DMS114 treated with DMSO at 0.1 percent for 48 hours (cell line): ENCODE measurements at regions not wholly inside any gene's neighbourhood (a gene's known extent, or its start where the extent isn't known, plus 50 kb on each side); places are given as distances from the start of the nearest gene placed in this dataset.

Experiments
- DNase-seq: peaks from one replicate; lab custom pipeline; 2025; ENCODE audit not compliant: unreplicated experiment; lab: John Stamatoyannopoulos, UW

GRCh38 chr10:107807836-107808235 is 643.3 kb upstream of the SORCS1 start:
- DNase-seq: no peak

GRCh38 chr10:107806026-107806425 is 641.5 kb upstream of the SORCS1 start:
- no peak for DNase-seq

GRCh38 chr10:107803546-107803945 is 639.0 kb upstream of the SORCS1 start:
- no peak for DNase-seq

GRCh38 chr10:107800061-107800460 is 635.6 kb upstream of the SORCS1 start:
- no peak for DNase-seq

- DNase-seq: no peak
These were observed 625.8 kb upstream of the SORCS1 start for GRCh38 chr10:107790271-107790670.

GRCh38 chr10:107771066-107771465 is 606.6 kb upstream of the SORCS1 start:
- no peak for DNase-seq

GRCh38 chr10:107767185-107767584 is 602.7 kb upstream of the SORCS1 start:
- no peak for DNase-seq

- no peak for DNase-seq
These were observed 590.3 kb upstream of the SORCS1 start for GRCh38 chr10:107754814-107755213.

GRCh38 chr10:107749235-107749634 is 584.7 kb upstream of the SORCS1 start:
- DNase-seq: no peak

- no peak for DNase-seq
These were observed 583.3 kb upstream of the SORCS1 start for GRCh38 chr10:107747851-107748250.

GRCh38 chr10:107741971-107742370 is 577.5 kb upstream of the SORCS1 start:
- no peak for DNase-seq

- DNase-seq: no peak
These were observed 576.6 kb upstream of the SORCS1 start for GRCh38 chr10:107740962-107741690.

- DNase-seq: no peak
These were observed 575.4 kb upstream of the SORCS1 start for GRCh38 chr10:107739951-107740350.

GRCh38 chr10:107733328-107734130 is 569.0 kb upstream of the SORCS1 start:
- no peak for DNase-seq

- DNase-seq: no peak
These were observed 567.5 kb upstream of the SORCS1 start for GRCh38 chr10:107732045-107732444.

GRCh38 chr10:107728807-107729206 is 564.3 kb upstream of the SORCS1 start:
- DNase-seq: no peak

GRCh38 chr10:107727767-107728317 is 563.3 kb upstream of the SORCS1 start:
- no peak for DNase-seq

GRCh38 chr10:107718864-107719263 is 554.4 kb upstream of the SORCS1 start:
- DNase-seq: no peak

- DNase-seq: no peak
These were observed 552.5 kb upstream of the SORCS1 start for GRCh38 chr10:107717046-107717445.

GRCh38 chr10:107715565-107715964 is 551.1 kb upstream of the SORCS1 start:
- no peak for DNase-seq

GRCh38 chr10:107708981-107709380 is 544.5 kb upstream of the SORCS1 start:
- no peak for DNase-seq

- no peak for DNase-seq
These were observed 541.7 kb upstream of the SORCS1 start for GRCh38 chr10:107706096-107706725.
